HG03108 (cell line): ENCODE measurements at regions not wholly inside any gene's neighbourhood (a gene's known extent, or its start where the extent isn't known, plus 50 kb on each side); places are given as distances from the start of the nearest gene placed in this dataset.

Experiments used
- ATAC-seq: cut with Tn5 transposase; IDR thresholded peaks from one replicate; pipeline ENCODE4 v1.9.1; 2021; ENCODE audit warnings: moderate library complexity; ENCODE audit not compliant: unreplicated experiment

- no peak for ATAC-seq
Measured at GRCh38 chr1:184215274-184215925, 163.9 kb downstream of the TSEN15 start.

- ATAC-seq, result no peak
Measured at GRCh38 chr1:184218458-184219075, 167.0 kb downstream of the TSEN15 start.

- ATAC-seq, result no peak
Measured at GRCh38 chr1:184219414-184219813, 167.4 kb upstream of the C1orf21 start.

- ATAC-seq, result no peak
Measured at GRCh38 chr1:184219883-184220282, 166.9 kb upstream of the C1orf21 start.

GRCh38 chr1:184221087-184221486 lies 165.7 kb upstream of the C1orf21 start:
- ATAC-seq, result no peak

GRCh38 chr1:184222652-184223052 lies 164.2 kb upstream of the C1orf21 start:
- no peak for ATAC-seq

- no peak for ATAC-seq
Measured at GRCh38 chr1:184223216-184223615, 163.6 kb upstream of the C1orf21 start.

- ATAC-seq, result no peak
Measured at GRCh38 chr1:184225283-184226099, 161.3 kb upstream of the C1orf21 start.

- ATAC-seq, result no peak
Measured at GRCh38 chr1:184226100-184226487, 160.7 kb upstream of the C1orf21 start.

GRCh38 chr1:184228558-184228957 lies 158.3 kb upstream of the C1orf21 start:
- ATAC-seq, result no peak

GRCh38 chr1:184237588-184237987 lies 149.2 kb upstream of the C1orf21 start:
- no peak for ATAC-seq

GRCh38 chr1:184241446-184241845 lies 145.4 kb upstream of the C1orf21 start:
- no peak for ATAC-seq

- no peak for ATAC-seq
Measured at GRCh38 chr1:184242507-184242943, 144.3 kb upstream of the C1orf21 start.

GRCh38 chr1:184244962-184245361 lies 141.9 kb upstream of the C1orf21 start:
- ATAC-seq, result no peak

GRCh38 chr1:184247671-184248070 lies 139.2 kb upstream of the C1orf21 start:
- ATAC-seq, result no peak

- ATAC-seq, result no peak
Measured at GRCh38 chr1:184253921-184254320, 132.9 kb upstream of the C1orf21 start.

GRCh38 chr1:184254849-184255248 lies 132.0 kb upstream of the C1orf21 start:
- no peak for ATAC-seq

- ATAC-seq, result no peak
Measured at GRCh38 chr1:184255560-184255959, 131.3 kb upstream of the C1orf21 start.

- ATAC-seq, result no peak
Measured at GRCh38 chr1:184257873-184258272, 129.0 kb upstream of the C1orf21 start.

- ATAC-seq, result no peak
Measured at GRCh38 chr1:184258525-184258924, 128.3 kb upstream of the C1orf21 start.

GRCh38 chr1:184260382-184260781 lies 126.4 kb upstream of the C1orf21 start:
- ATAC-seq, result no peak

- ATAC-seq, result no peak
Measured at GRCh38 chr1:184262109-184262508, 124.7 kb upstream of the C1orf21 start.
